Middle frontal gyrus (tissue), 1 donor: ENCODE measurements at regions not wholly inside any gene's neighbourhood (a gene's known extent, or its start where the extent isn't known, plus 50 kb on each side); places are given as distances from the start of the nearest gene placed in this dataset.
"Not testable (repeated sequence)": the region's sequence is repeated elsewhere in the genome, so short reads cannot be mapped to it uniquely, and the experiment has no call there.

ENCODE experiments used
- DNase-seq: peaks from one replicate; pipeline ENCODE4 v3.0.0-alpha.2; 2015; ENCODE audit warnings: low spot score; ENCODE audit errors: extremely low spot score

DNA sequence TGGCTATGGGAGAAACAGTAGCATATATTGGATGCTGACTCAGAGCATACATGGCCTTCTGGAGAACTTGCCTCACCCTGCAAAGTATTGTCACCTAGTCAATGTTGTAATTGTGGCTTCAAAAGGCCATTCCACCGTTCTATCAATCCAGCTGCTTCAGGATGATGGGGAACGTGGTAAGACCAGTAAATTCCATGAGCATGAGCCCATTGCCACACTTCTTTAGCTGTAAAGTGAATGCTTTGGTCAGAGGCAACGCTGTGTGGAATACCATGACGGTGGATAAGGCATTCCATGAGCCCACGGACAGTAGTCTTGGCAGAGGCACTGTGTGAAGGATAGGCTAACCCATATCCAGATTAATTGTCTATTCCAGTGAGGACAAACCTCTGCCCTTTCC is 1300.1 kb upstream of the ACVR2A start:
- no peak for DNase-seq

DNA sequence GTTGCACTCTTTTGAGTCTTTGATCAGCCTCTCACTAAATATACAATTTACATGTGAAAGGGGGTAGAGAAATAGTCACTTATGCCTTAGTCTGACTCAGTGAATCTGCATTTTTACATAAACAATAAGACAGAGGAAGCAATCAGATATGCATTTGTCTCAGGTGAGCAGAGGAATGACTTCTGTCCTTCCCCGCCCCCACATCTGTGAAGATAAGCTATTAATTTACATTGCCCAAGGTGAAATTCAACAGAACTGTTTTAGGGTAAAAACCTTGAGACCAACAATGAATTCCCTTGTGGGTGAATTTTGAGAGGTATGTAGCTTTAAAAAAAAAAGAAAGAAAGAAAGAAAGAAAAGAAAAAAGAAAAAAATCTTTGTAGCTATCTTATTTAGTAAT is 1302.9 kb upstream of the ACVR2A start:
- no peak for DNase-seq

DNA sequence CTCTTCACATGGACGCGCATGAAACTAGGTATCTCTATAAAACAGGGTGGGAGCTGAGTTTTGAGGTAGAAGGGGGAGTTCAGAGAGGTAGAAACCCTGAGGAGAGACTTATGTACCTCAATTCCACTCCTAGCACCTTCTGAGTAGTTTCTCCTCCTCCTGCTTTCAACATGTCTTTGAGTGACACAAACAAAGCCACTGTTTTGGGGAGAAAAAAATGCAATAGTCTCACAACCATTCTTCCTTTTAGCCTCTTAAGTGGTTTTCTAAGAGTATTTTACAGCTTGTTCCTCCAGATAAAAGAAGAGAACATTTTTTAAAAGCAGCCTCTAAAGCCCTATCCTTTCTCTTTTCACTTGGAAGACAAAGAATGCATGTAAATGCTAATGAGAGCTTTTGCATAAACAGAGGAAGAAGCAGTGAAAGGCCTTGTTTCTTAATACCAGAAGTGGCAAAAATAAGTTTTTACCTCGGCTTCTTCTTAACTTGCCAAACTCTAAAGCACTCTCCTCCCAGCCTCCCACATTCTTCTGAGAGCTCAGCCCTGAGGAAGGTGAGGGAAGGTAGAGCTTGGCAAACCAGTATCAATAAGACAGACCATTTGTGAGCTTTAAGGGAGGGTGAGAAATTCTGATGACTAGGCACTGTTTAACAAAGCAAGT is 1304.4 kb upstream of the ACVR2A start:
- DNase-seq: no peak

DNA sequence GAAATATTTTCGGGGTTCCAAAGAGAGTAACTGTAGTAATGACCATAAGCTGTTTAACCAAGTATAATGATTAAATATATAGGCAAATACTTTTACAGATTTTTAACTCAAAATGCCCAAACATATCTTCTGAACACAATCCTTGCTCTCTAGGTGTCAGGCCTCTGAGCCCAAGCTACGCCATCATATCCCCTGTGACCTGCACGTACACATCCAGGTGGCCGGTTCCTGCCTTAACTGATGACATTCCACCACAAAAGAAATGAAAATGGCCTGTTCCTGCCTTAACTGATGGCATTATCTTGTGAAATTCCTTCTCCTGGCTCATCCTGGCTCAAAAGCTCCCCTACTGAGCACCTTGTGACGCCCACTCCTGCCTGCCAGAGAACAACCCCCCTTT is 1305.1 kb upstream of the ACVR2A start:
- DNase-seq: not testable (repeated sequence)

DNA sequence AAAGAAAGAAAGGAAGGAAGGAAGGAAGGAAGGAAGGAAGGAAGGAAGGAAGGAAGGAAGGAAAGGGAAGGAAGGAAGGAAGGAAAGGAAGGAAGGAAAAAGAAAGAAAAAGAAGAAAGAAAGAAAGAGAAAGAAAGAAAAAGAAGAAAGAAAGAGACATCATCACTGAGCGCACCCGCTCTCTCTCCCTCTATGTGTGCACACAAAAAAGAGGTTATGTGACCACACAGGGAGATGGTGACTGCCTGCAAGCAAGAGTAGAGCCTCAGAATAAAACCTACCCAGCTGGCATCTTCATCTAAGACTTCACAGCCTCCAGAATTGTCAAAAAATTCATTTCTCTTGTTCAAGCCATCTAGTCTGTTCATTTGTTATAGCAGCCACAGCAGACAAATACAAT is 1307.4 kb upstream of the ACVR2A start:
- DNase-seq: no peak

DNA sequence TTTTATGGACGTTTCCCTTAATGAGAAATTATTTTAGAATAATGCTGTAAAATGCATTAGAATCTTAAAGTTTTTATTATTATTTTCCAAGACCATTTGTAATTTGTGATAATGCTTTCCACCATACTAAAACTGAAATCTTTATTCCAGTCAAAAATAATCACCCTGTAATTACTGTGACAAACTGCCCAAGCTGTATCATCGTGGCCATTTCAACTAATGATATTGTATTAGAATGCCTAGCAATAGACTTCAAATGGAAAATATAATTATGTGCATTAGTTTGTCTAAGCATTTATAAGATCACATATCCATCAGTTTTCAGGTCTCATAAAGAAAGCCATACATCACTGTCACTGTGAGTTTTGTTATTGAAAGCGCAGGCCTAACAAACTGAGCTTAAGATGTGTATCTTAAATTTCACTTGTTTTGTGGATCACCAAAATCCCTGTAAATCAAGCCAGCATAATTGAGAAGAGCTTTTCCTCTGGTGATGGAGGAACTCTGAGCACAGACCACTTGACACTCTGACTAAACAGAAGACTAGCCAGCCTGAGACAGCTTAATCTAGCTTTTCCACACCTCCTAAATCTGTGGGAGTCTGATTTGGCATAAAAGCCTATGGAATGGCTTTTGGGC is 1312.2 kb upstream of the ACVR2A start:
- no peak for DNase-seq

DNA sequence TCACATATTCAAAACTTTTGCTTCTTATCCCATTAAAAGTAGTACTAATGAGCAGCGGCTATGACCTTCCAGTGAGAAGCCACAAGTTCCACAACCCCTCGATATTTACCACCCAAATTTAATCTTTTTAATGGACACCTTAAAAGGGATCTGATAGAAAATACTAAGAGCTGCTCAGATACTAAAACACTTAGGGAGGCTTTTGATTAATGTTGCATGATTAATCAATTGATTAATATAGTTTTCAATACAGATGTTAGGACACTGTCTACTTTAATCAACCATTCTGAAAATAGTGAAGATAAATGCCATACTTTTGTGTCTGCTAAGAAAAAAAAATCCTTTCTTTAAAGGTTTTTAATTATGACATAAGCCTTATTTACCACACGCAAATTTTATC is 1312.8 kb upstream of the ACVR2A start:
- no peak for DNase-seq

DNA sequence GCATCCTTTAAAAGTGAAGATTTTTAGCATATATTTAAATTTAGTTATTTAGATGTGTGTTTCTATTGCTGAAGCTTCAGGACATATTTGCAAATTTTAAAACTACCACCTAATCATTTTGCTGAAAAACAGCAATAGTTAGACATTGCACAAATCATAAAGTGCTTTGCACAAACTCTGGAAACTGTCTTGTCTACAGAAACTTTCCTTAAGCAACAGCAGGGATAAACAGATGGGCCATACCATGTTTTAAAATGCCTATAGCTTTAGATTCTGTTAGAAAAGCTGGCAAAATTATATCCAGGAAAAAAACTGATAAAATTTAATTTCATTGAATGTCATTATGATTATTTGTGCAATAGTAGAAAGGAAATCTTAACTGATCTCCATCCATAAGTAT is 1313.9 kb upstream of the ACVR2A start:
- DNase-seq: no peak

DNA sequence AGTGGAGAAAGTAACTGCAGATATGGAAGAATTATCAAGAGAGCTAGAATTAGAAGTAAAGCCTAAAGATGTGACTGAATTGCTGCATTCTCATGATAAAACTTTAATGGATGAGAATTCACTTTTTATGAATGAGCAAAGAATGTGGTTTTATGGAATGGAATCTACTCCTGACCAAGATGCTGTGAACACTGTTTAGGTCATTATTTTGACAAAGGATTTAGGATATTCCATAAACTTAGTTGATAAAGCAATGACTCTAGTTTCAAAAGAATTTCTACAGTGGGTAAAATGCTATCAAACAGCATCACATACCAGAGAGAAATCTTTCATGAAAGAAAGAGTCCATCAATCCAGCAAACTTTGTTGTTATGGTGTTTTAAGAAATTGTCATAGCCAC is 1317.7 kb upstream of the ACVR2A start:
- no peak for DNase-seq

DNA sequence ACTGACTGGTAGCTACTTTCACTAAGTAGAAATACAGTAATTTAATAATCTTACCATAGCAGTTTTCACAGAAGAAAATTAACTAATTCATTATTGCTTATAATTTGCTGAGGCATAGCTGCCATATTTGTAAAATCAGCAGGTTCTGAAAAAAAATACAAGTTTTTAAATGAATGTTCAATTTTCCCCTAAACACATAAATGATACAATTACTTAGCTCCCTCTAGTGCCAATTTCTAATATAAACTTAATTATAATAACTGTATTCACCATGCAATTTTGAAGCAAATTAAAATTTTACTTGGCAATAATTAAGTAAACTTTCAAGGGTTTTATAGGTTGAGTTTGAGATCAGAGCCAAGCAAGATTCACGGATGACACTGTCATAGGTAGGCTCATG is 1321.6 kb upstream of the ACVR2A start:
- DNase-seq: no peak

DNA sequence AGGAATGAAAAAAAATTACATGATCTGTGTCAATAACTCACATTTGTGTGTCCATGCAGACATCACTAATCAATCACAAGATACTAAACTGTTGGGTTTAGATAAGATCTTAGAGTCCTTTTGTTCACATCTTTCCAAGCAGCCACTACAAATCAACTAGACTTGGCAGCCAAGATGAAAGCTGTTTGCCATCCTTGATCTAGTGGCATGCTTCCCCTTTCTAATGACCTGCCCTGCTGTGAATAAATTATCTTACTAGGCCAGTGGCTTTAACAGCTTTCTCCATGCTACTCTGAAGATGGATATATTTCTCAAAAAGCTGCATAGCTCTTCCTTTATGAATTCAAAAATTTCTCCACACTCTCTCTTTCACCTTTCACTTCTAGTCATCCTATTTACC is 1338.0 kb upstream of the ACVR2A start:
- no peak for DNase-seq

DNA sequence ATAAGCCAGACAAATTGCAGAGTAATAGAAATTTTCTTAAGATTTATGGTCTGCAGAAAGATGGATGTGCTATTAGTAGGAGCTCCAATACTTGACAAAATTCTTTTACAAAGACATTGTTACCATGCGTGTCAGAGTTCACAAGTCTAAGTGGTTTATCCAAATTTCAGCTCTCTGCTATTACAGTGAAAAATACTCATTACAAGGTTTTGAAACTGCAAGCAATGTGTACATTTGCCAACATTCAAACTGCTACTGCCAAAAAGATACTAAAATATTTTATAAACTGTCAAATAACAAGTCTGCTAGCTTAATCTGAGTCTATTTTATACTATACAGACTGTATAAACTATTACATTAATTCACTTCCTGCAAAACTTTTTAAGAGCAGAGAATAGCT is 1341.5 kb upstream of the ACVR2A start:
- DNase-seq: no peak

DNA sequence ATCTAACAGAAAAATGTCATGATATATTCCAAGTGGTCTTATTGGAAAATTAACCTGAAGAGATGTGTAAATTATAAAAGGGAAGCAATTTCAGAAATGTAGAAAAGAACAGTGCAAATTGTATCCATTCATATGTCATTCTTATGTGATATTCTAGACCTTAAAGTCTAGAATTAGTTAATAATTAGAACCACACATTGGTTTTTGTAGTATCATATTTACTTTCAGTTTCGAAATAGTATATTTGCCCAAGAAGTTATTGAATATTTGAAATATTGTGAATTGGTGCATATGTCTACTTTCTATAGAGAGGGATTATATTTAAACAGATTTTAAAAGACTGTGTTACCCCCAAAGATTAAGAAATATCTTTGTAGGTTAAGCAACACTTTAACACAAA is 1348.6 kb upstream of the ACVR2A start:
- no peak for DNase-seq

DNA sequence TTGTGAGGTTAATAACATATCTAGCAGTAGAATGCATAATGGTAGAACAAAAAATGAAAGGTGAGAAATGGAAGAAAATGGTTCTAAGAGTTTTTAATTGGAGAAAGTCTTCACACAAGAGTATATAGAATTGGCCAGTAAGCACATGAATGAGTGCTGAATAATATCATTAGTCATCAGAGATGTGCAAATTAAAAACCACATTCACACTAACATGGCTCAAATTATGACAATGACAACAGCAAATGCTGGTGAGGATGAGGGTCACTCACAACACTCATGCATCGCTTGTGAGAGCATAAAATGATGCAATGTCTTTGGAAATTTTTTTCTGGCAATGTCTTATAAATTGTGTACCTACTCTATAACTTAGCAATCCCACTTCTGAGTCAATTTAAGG is 1355.4 kb upstream of the ACVR2A start:
- DNase-seq: no peak

DNA sequence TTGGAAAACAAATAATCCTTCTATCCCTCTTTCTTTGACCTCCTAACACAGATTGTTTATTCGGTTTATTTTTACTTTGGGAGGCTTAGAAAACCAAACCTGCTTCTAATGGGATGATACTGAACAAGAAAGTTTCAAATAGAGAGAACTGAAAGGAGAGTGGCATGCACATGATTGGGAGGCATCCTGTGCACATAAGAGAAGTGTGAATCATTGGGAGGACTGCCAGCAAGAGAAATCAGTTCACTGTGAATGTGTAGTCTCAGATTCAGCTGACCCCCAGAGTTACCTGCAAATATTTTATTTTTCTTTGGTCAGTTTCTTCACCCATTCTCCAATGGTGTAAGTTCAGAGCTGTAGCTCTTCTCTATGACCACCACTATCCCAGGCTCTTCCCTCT is 1363.2 kb upstream of the ACVR2A start:
- no peak for DNase-seq

DNA sequence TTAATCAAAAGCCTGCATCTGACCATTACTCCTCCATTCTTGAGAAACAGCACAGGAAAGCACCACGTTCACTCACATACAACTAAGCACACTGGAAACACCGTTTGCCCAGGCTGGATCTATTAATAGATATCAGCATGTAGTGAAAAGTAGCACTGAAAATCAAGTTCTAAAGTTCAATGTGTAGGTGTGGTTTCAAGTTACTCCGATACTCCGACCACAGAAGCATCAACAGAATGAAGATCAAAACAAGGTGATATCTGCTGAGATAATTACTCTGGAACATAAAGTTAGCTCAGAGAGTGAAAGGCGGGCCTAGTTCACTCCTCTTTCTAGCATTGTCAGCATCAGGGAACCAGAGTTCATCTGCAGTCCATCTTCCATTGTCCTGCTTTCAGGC is 1367.4 kb upstream of the ACVR2A start:
- no peak for DNase-seq

DNA sequence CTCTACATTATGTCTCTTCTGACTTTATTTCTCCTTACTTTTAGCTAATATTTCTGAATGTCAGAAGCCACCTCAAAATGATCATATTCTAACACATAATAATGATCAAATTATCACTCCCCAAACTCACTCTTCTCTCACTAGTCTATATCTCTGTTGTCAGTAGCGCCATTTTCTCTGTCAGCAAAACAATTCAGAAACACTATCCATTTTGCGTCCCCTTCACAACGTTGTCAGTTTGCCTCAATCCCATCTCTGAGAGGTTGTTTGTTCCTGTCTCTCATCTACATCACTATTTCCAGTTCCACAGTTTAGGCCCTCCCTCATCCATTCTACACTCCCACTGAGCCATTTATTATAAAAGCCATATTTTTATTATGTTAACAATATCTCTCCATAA is 1376.3 kb upstream of the ACVR2A start:
- no peak for DNase-seq

DNA sequence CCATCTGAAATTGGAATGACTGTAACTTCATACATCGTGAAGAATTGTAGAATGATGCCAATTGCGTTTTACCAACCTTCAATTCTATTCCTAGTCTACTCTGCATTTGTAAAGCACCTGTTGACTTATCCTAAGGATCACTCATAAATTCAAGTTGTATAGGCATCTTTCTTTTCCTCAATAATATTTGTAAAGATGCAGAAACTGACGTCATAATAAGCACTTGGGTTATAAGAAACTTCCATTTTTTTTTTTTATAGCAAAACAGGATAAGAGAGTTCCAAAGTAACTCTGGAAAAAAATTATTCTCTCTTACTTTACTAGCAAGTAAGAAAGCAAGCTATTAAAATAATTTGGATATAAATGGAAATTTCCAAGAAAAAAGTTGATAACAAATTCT is 1377.4 kb upstream of the ACVR2A start:
- DNase-seq: no peak

DNA sequence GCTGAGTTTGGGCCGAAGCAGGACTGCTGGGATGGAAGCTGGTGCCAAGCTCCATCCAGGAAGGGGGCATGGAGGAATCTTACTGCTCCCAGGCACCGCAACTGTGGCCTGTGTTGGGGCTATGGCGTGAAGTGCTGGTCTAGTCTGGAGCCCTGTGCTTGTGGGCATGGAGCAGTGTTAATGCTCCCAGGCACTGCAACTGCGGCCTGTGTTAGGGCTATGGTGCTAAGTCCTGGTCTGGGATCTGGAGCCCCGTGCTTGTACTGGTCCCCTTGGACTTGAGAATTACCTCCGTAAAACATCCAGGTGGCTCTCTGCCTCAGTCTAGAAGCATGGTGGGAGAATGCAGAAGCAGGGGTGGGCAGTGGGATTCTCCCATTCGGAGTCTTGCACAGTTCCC is 1379.4 kb upstream of the ACVR2A start:
- no peak for DNase-seq

DNA sequence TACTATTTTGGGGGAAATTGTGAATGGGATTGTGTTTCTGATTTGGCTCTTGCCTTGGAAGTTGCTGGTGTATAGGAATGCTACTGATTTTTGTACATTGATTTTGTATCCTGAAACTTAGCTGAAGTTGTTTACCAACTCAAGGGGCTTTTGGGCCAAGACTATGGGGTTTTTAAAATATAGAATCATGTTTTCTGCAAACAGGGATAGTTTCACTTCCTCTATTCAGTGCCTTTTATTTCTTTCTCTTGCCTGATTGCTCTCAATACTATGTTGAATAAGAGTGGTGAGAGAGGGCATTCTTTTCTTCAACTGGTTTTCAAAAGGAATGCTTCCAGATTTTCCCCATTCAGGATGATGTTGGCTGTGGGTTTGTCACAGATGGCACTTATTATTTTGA is 1383.8 kb upstream of the ACVR2A start:
- no peak for DNase-seq

DNA sequence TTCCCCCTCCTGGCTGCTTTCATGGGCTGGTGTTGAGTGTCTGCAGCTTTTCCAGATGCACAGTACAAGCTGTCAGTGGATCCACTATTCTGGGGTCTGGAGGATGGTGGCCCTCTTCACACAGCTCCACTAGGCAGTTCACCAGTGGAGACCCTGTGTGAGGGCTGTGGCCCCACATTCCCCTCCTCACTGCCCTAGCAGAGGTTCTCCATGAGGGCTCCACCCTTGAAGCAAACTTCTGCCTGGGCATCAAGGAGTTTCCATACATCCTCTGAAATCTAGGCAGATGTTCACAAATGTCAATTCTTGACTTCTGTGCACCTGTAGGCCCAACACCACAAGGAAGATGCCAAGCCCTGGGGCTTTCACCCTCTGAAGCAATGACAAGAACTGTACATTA is 1386.2 kb upstream of the ACVR2A start:
- no peak for DNase-seq

DNA sequence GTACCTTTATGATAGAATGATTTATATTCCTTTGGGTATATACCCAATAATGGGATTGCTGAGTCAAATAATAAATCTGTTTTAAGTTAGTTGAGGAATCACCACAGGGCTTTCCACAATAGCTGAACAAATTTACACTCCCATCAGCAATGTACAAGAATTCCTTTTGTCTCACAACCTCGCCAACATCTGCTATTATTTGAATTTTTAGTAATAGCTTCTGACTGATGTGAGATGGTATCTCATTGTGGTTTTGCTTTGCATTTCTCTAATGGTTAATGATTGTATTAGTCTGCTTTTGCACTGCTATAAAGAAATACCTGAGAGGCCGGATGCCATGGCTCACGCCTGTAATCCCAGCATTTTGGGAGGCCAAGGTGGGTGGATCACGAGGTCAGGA is 1387.6 kb upstream of the ACVR2A start:
- DNase-seq: no peak

DNA sequence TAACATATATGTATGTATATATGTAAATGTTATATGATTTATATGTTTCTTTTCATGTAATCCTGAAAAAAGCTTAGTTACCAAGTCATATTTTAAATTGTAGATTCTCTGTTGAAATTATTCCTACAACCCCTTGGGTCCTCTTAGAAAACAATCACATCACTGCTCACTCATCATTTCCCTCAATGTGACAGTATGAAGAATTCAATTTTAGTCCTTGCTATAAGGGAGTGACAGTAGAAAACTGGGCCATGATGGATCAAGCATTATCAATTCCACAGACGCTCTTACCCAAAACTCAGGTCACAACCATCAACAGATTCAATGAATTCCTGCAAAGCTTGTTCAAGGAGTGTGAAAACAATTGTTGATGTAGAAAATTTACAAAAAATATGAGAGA is 1389.5 kb upstream of the ACVR2A start:
- no peak for DNase-seq

DNA sequence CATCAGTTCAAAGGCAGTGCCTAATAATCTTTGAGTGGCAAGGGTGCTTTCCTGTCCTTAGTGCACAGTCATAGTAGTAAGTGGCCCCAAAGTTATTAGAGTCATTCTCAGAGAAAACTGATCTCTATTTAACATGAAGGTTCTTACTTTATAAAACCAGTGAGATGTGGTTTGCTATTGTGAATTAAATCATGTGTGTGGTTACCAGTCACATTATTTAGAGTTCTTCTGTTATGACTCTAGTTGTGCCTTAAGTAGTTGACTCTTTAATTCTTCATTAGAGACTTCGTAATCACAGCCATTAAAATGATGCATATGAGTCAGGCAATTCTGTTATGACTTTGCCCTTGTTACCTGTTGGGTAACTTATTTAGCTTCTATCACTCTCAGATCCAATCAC is 1392.9 kb upstream of the ACVR2A start:
- DNase-seq: no peak
